Cardiac fibroblast (primary cell): ENCODE measurements at regions not wholly inside any gene's neighbourhood (a gene's known extent, or its start where the extent isn't known, plus 50 kb on each side); places are given as distances from the start of the nearest gene placed in this dataset.

Source experiments
- DNase-seq, 2 donors: peaks; one replicate each; pipeline versions ENCODE4 v3.0.0 to v3.0.0-alpha.2; 2010; ENCODE audit warnings: low read depth in 2 of 2
- H3K4me3 ChIP-seq, 2 donors: replicated peaks in 1 of 2; 1 replicate in 1 of 2; 2 replicates in 1 of 2; pipeline ENCODE4 v1.5.1; 2011; ENCODE audit warnings: low read depth in 2 of 2, low read length in 2 of 2, mild to moderate bottlenecking in 2 of 2, moderate library complexity in 1 of 2
- CTCF ChIP-seq: IDR thresholded peaks from one replicate; pipeline ENCODE4 v1.5.1; 2011; ENCODE audit warnings: low read depth, mild to moderate bottlenecking, low read length, inconsistent platforms

GRCh38 chr1:10848109-10848684 is 51.8 kb upstream of the CASZ1 start:
- TF ChIP-seq CTCF = no peak
- no peak for DNase-seq
- H3K4me3 ChIP-seq = no peak overlapping the region

GRCh38 chr1:10850026-10850425 is 53.6 kb upstream of the CASZ1 start:
- H3K4me3 ChIP-seq = no peak overlapping the region
- no peak for DNase-seq
- no peak for TF ChIP-seq CTCF

GRCh38 chr1:10851024-10852013 is 54.9 kb upstream of the CASZ1 start:
- no peak for DNase-seq
- TF ChIP-seq CTCF = no peak
- H3K4me3 ChIP-seq = no peak overlapping the region

- H3K4me3 ChIP-seq = no peak overlapping the region
- no peak for DNase-seq
- TF ChIP-seq CTCF = no peak
Measured at GRCh38 chr1:10852018-10852417, 55.6 kb upstream of the CASZ1 start.

- no peak overlapping the region for H3K4me3 ChIP-seq
- no peak for DNase-seq
- no peak for TF ChIP-seq CTCF
Measured at GRCh38 chr1:10852486-10852885, 56.0 kb upstream of the CASZ1 start.

GRCh38 chr1:10852998-10853520 is 56.6 kb upstream of the CASZ1 start:
- TF ChIP-seq CTCF = no peak
- H3K4me3 ChIP-seq = no peak overlapping the region
- no peak for DNase-seq
